OCI-LY3 (cell line): ENCODE measurements at regions not wholly inside any gene's neighbourhood (a gene's known extent, or its start where the extent isn't known, plus 50 kb on each side); places are given as distances from the start of the nearest gene placed in this dataset.

Experiments used
- CTCF ChIP-seq: fragments of 200-600, 300-600 bp; sonication (generic); IDR thresholded peaks from 2 replicates; pipeline ENCODE4 v1.5.1; 2014; ENCODE audit warnings: antibody characterized with exemption, low read length, low read depth
- EZH2phosphoT487 ChIP-seq: fragments of 200-600 bp; shearing (Covaris generic); IDR thresholded peaks from 2 replicates; pipeline ENCODE4 v1.6.1; 2018; ENCODE audit warnings: antibody characterized with exemption, mixed run types, low read depth

- TF ChIP-seq CTCF (no peak), EZH2phosphoT487 (no peak)
Measured at GRCh38 chr5:125061726-125062125, 315.3 kb upstream of the ZNF608 start.
